NCI-H524 (cell line): ENCODE measurements at regions not wholly inside any gene's neighbourhood (a gene's known extent, or its start where the extent isn't known, plus 50 kb on each side); places are given as distances from the start of the nearest gene placed in this dataset.

ENCODE experiments used
- DNase-seq, 2 experiments: peaks; one replicate each; lab custom pipeline; 2025; lab: John Stamatoyannopoulos, UW

- DNase-seq, result no peak
These were observed 139.5 kb downstream of the KIF18A start for GRCh38 chr11:27968461-27968860.

- DNase-seq, result no peak
These were observed 142.4 kb downstream of the KIF18A start for GRCh38 chr11:27965559-27965958.

- DNase-seq, result no peak
These were observed 144.6 kb downstream of the KIF18A start for GRCh38 chr11:27963370-27963769.

- DNase-seq, result no peak
These were observed 157.8 kb downstream of the KIF18A start for GRCh38 chr11:27949951-27950738.

GRCh38 chr11:27945348-27945747, 162.6 kb downstream of the KIF18A start:
- DNase-seq, result no peak

GRCh38 chr11:27938011-27938410, 169.9 kb downstream of the KIF18A start:
- no peak for DNase-seq

GRCh38 chr11:27934830-27935145, 173.2 kb downstream of the KIF18A start:
- DNase-seq, result no peak

- DNase-seq, result no peak
These were observed 173.7 kb downstream of the KIF18A start for GRCh38 chr11:27933992-27934829.

- no peak for DNase-seq
These were observed 176.2 kb downstream of the KIF18A start for GRCh38 chr11:27931770-27932169.

- peak; percentile 4 to 25 for DNase-seq
These were observed 177.0 kb downstream of the KIF18A start for GRCh38 chr11:27930946-27931345.

- no peak for DNase-seq
These were observed 179.1 kb downstream of the KIF18A start for GRCh38 chr11:27928809-27929208.

- DNase-seq, result peak; percentile 82 to 90
These were observed 180.9 kb downstream of the KIF18A start for GRCh38 chr11:27926981-27927481.

GRCh38 chr11:27926486-27926885, 181.5 kb downstream of the KIF18A start:
- DNase-seq, result no peak

- DNase-seq, result no peak
These were observed 186.5 kb downstream of the KIF18A start for GRCh38 chr11:27921472-27921871.

- no peak for DNase-seq
These were observed 191.3 kb downstream of the KIF18A start for GRCh38 chr11:27916541-27917100.

GRCh38 chr11:27914080-27914479, 193.9 kb downstream of the KIF18A start:
- DNase-seq, result no peak

- no peak for DNase-seq
These were observed 194.3 kb downstream of the KIF18A start for GRCh38 chr11:27913650-27914049.

- no peak for DNase-seq
These were observed 195.0 kb downstream of the KIF18A start for GRCh38 chr11:27912916-27913315.

GRCh38 chr11:27910186-27910931, 197.6 kb downstream of the KIF18A start:
- no peak for DNase-seq

- DNase-seq, result no peak
These were observed 198.6 kb downstream of the KIF18A start for GRCh38 chr11:27909386-27909785.

- DNase-seq, result no peak
These were observed 199.3 kb downstream of the KIF18A start for GRCh38 chr11:27908621-27909020.

GRCh38 chr11:27907530-27907929, 200.4 kb downstream of the KIF18A start:
- DNase-seq, result no peak
